ENCODE measurements at regions not wholly inside any gene's neighbourhood (a gene's known extent, or its start where the extent isn't known, plus 50 kb on each side); places are given as distances from the start of the nearest gene placed in this dataset.

DNA sequence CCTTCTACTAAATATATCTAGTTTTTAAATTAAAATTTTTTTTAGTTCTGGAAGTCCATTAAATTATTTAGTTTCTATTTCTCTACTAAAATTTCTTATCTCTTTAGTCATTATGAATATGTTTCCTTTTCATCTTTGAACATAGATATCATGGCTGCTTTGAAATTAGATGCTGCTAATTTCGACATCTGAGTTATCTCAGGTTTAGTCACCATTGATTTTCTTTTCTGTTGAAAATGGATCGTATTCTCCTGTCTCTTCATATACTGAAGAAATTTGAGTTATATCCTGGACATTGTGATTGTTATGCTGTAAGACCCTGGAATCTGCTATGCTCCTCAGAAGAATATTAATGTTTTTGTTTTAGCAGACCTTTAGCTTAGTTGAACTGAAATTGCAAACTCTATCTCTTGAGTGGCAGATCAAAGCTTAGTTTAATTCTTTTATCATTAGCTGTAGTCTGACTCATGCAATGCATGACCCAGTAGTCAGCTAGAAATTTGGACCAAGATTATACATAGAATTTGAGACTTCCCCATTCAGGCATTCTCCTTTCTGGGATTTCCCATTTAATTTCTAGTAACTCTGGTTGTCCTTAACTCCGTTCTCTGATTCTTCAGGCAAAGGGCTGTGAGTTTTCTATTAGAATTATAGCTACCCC lies 439.8 kb upstream of the IL12A start:
- Mint-ChIP-seq H3K4me1 (no peaks in the 10 kb centered on the region), H3K36me3 (ENCODE audit: low read depth) (no peaks in the 10 kb centered on the region), H3K4me3 (no peak overlapping the region), H3K27me3 (no peaks in the 10 kb centered on the region), H3K9me3 (peaks cover 7% of the 10 kb centered on the region), H3K27ac (no peak overlapping the region)
- no peak for ATAC-seq (replicated peaks)

- no peaks in the 10 kb centered on the region for H3K36me3 Mint-ChIP-seq (ENCODE audit: low read depth)
- H3K4me3 Mint-ChIP-seq, result no peak overlapping the region
- no peak overlapping the region for H3K27ac Mint-ChIP-seq
- no peaks in the 10 kb centered on the region for H3K4me1 Mint-ChIP-seq
- peaks cover 4% of the 10 kb centered on the region for H3K9me3 Mint-ChIP-seq
- no peaks in the 10 kb centered on the region for H3K27me3 Mint-ChIP-seq
- no peak for ATAC-seq (replicated peaks)
Observed at GRCh38 chr3:159555205-159555604, 433.4 kb upstream of the IL12A start.

GRCh38 chr3:159559771-159560170 lies 428.9 kb upstream of the IL12A start:
- H3K4me1 Mint-ChIP-seq, result no peaks in the 10 kb centered on the region
- H3K36me3 Mint-ChIP-seq (ENCODE audit: low read depth), result no peaks in the 10 kb centered on the region
- no peak overlapping the region for H3K27ac Mint-ChIP-seq
- peaks cover 2% of the 10 kb centered on the region for H3K9me3 Mint-ChIP-seq
- H3K27me3 Mint-ChIP-seq, result no peaks in the 10 kb centered on the region
- no peak for ATAC-seq (replicated peaks)
- H3K4me3 Mint-ChIP-seq, result no peak overlapping the region

GRCh38 chr3:159560214-159560979 lies 428.2 kb upstream of the IL12A start:
- Mint-ChIP-seq H3K36me3 (ENCODE audit: low read depth) (no peaks in the 10 kb centered on the region), H3K9me3 (no peaks in the 10 kb centered on the region), H3K27me3 (no peaks in the 10 kb centered on the region), H3K4me3 (no peak overlapping the region), H3K27ac (no peak overlapping the region), H3K4me1 (no peaks in the 10 kb centered on the region)
- no peak for ATAC-seq (replicated peaks)

DNA sequence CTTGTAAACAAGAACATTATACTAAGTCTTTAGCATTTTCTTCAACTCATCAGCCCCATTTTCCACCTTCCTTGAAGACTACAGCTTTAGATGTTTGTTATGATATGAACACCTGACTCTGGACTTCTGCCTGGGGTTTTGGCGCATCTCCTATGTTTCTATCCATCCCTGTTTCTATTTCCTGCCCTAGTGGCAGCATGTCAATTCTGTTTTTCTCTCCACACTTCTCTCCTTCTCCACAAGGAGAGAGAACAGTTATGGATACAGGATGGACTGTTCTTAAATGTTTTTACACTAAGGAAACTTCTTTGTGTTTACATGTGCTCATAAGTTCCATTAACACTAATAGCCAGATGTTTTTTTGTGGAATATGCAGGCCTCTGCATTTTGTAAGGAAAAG lies 423.3 kb upstream of the IL12A start:
- Mint-ChIP-seq H3K9me3 (no peaks in the 10 kb centered on the region), H3K36me3 (ENCODE audit: low read depth) (no peaks in the 10 kb centered on the region), H3K4me1 (no peaks in the 10 kb centered on the region), H3K27ac (no peak overlapping the region), H3K4me3 (no peak overlapping the region), H3K27me3 (no peaks in the 10 kb centered on the region)
- ATAC-seq (replicated peaks), result no peak

GRCh38 chr3:159583662-159584061 lies 405.0 kb upstream of the IL12A start:
- H3K27me3 Mint-ChIP-seq, result no peaks in the 10 kb centered on the region
- no peak for ATAC-seq (replicated peaks)

GRCh38 chr3:159584421-159584820 lies 404.2 kb upstream of the IL12A start:
- Mint-ChIP-seq H3K27me3 (no peaks in the 10 kb centered on the region), H3K36me3 (ENCODE audit: low read depth) (no peaks in the 10 kb centered on the region), H3K9me3 (no peaks in the 10 kb centered on the region), H3K4me1 (no peaks in the 10 kb centered on the region), H3K27ac (no peak overlapping the region), H3K4me3 (no peak overlapping the region)
- ATAC-seq (replicated peaks), result no peak

More at GRCh38 chr3:159583662-159584061, 405.0 kb upstream of the IL12A start:
- H3K36me3 Mint-ChIP-seq (ENCODE audit: low read depth), result no peaks in the 10 kb centered on the region
- no peak overlapping the region for H3K4me3 Mint-ChIP-seq
- no peaks in the 10 kb centered on the region for H3K4me1 Mint-ChIP-seq
- no peak overlapping the region for H3K27ac Mint-ChIP-seq
- no peaks in the 10 kb centered on the region for H3K9me3 Mint-ChIP-seq

DNA sequence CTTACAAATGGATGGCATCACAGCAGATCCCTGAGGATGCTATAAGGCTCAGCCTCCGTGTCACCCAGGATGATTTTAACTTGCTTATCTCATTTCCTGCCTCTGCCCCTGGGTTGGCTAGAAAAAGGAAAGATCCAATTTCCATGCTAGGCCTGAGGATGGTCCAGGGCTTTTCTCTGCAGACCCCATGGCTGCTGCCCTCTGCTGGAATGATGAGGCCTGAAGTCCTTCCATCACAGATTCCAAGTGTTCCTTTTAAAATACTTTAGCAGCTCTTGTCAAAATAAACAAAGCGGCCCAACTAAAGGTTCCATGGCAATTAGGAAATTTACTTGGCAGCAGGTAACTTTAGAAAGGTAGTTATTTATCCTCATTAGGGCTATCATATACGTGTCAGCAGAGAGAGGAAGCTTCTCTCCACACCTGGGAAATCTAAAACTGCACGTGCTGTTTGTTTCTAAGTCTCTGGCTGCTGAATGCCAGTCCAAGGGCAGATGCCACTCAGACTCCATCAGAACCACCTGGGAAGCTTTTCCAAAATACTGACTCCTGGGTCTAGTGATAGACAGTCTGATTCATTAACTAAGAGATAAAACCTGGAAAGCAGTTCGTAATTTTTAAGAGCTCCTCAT lies 401.9 kb upstream of the IL12A start:
- no peak for ATAC-seq (replicated peaks)
- no peak overlapping the region for H3K27ac Mint-ChIP-seq
- H3K4me3 Mint-ChIP-seq, result no peak overlapping the region
- H3K36me3 Mint-ChIP-seq (ENCODE audit: low read depth), result no peaks in the 10 kb centered on the region
- peaks cover 5% of the 10 kb centered on the region for H3K9me3 Mint-ChIP-seq
- H3K4me1 Mint-ChIP-seq, result no peaks in the 10 kb centered on the region
- no peaks in the 10 kb centered on the region for H3K27me3 Mint-ChIP-seq

GRCh38 chr3:159593927-159594605 lies 394.6 kb upstream of the IL12A start:
- Mint-ChIP-seq H3K4me3 (no peak overlapping the region), H3K27me3 (no peaks in the 10 kb centered on the region), H3K36me3 (ENCODE audit: low read depth) (no peaks in the 10 kb centered on the region), H3K27ac (no peak overlapping the region), H3K4me1 (no peaks in the 10 kb centered on the region), H3K9me3 (peaks cover 15% of the 10 kb centered on the region)
- ATAC-seq (replicated peaks), result no peak

- Mint-ChIP-seq H3K27me3 (no peaks in the 10 kb centered on the region), H3K27ac (no peak overlapping the region), H3K9me3 (peaks cover 5% of the 10 kb centered on the region), H3K36me3 (ENCODE audit: low read depth) (no peaks in the 10 kb centered on the region), H3K4me3 (no peak overlapping the region), H3K4me1 (no peaks in the 10 kb centered on the region)
- no peak for ATAC-seq (replicated peaks)
Observed at GRCh38 chr3:159600291-159600690, 388.3 kb upstream of the IL12A start.

- Mint-ChIP-seq H3K9me3 (no peaks in the 10 kb centered on the region), H3K27me3 (no peaks in the 10 kb centered on the region), H3K4me1 (no peaks in the 10 kb centered on the region), H3K27ac (no peak overlapping the region), H3K4me3 (no peak overlapping the region), H3K36me3 (ENCODE audit: low read depth) (no peaks in the 10 kb centered on the region)
- no peak for ATAC-seq (replicated peaks)
Observed at GRCh38 chr3:159604151-159604581, 384.5 kb upstream of the IL12A start.

DNA sequence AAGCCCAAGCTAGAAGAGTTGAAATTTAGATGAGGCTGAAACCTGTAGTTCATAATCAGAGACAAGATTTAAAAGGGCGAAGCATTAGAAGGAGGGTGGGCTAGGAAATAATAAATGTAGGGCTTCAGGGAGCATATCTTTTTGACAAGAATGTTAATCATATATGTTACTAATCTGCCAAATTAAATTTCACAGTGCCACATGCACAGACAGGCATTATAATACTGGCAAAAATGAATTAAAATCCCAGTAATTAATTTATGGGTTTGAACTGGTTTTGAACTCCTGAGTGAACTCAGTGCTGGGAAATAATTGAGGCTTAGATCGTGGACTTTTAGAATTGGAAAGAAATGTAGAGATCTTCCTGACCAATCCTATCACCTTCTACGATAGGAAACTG lies 383.5 kb upstream of the IL12A start:
- no peaks in the 10 kb centered on the region for H3K9me3 Mint-ChIP-seq
- no peaks in the 10 kb centered on the region for H3K4me1 Mint-ChIP-seq
- no peak overlapping the region for H3K4me3 Mint-ChIP-seq
- no peak overlapping the region for H3K27ac Mint-ChIP-seq
- no peak for ATAC-seq (replicated peaks)
- no peaks in the 10 kb centered on the region for H3K27me3 Mint-ChIP-seq
- no peaks in the 10 kb centered on the region for H3K36me3 Mint-ChIP-seq (ENCODE audit: low read depth)

GRCh38 chr3:159605776-159606175 lies 382.9 kb upstream of the IL12A start:
- Mint-ChIP-seq H3K9me3 (no peaks in the 10 kb centered on the region), H3K27ac (no peak overlapping the region)

GRCh38 chr3:159607856-159608255 lies 380.8 kb upstream of the IL12A start:
- no peak for ATAC-seq (replicated peaks)
- Mint-ChIP-seq H3K4me3 (no peak overlapping the region), H3K27ac (no peak overlapping the region), H3K36me3 (ENCODE audit: low read depth) (no peaks in the 10 kb centered on the region), H3K9me3 (no peaks in the 10 kb centered on the region), H3K27me3 (no peaks in the 10 kb centered on the region), H3K4me1 (no peaks in the 10 kb centered on the region)

More at GRCh38 chr3:159605776-159606175, 382.9 kb upstream of the IL12A start:
- H3K4me3 Mint-ChIP-seq, result no peak overlapping the region
- no peaks in the 10 kb centered on the region for H3K36me3 Mint-ChIP-seq (ENCODE audit: low read depth)
- no peak for ATAC-seq (replicated peaks)
- H3K4me1 Mint-ChIP-seq, result no peaks in the 10 kb centered on the region
- no peaks in the 10 kb centered on the region for H3K27me3 Mint-ChIP-seq
